PC-9 (cell line): ENCODE measurements at regions not wholly inside any gene's neighbourhood (a gene's known extent, or its start where the extent isn't known, plus 50 kb on each side); places are given as distances from the start of the nearest gene placed in this dataset.

Experiments used
- CTCF ChIP-seq: fragments of 200-600 bp; sonication (generic); conservative IDR thresholded peaks from 2 replicates; pipeline ENCODE4 v1.6.1; 2017; ENCODE audit warnings: mixed run types, antibody characterized with exemption, mild to moderate bottlenecking, moderate library complexity
- EZH2 ChIP-seq: fragments of 200-600 bp; sonication (generic); IDR thresholded peaks from 2 replicates; pipeline ENCODE4 v1.8.0; 2017; ENCODE audit warnings: antibody characterized with exemption, low read depth

DNA sequence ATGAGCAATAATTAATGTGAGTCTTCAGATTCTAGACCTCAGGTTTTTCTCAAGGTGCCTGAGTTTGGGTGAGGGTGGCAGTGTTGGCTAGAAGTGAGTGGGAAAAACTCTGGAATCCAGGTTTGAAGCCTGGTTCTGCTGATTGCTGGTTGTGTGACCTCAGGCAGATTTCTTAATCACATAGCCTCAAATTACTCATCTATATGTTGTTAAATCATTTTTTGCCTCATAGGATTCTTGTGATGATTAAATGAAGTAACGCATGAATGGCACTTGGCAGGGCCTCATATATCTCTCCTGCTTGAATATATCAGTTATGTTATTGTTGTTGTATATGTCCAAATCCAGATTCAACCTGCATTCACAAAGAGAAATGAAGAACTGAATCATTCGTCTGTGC is 60.5 kb downstream of the NR2F2 start:
- TF ChIP-seq CTCF: no peak
- TF ChIP-seq EZH2: no peak
